ENCODE measurements at regions not wholly inside any gene's neighbourhood (a gene's known extent, or its start where the extent isn't known, plus 50 kb on each side); places are given as distances from the start of the nearest gene placed in this dataset.
A peak's percentile ranks its signal among the peaks of the same experiment; 100 is the strongest.

GRCh38 chr1:221470000-221470698 is 271.7 kb downstream of the DUSP10 start:
- Histone ChIP-seq H3K9me3 (ENCODE audit: control insufficient read depth, insufficient read depth, low read length) (no peaks in the 10 kb centered on the region), H3K27ac (ENCODE audit: low read depth, low read length) (no peak overlapping the region), H3K4me3 (ENCODE audit: low read depth, low read length) (no peak overlapping the region), H3K27me3 (ENCODE audit: control insufficient read depth, insufficient read depth, low read length) (no peaks in the 10 kb centered on the region)
- ChIA-PET POLR2A (no interaction called here), CTCF (no interaction called here)
- TF ChIP-seq CTCF (IDR thresholded peaks at IDR 0.05; ENCODE audit: low read depth, low read length) = no peak
- no peak for DNase-seq (ENCODE audit: low read depth, low spot score)

GRCh38 chr1:221473411-221473810 is 268.5 kb downstream of the DUSP10 start:
- CTCF ChIA-PET = no interaction called here

GRCh38 chr1:221477252-221477651 is 264.6 kb downstream of the DUSP10 start:
- Histone ChIP-seq H3K27me3 (ENCODE audit: control insufficient read depth, insufficient read depth, low read length) (no peaks in the 10 kb centered on the region), H3K4me3 (ENCODE audit: low read depth, low read length) (no peak overlapping the region), H3K9me3 (ENCODE audit: control insufficient read depth, insufficient read depth, low read length) (no peaks in the 10 kb centered on the region), H3K27ac (ENCODE audit: low read depth, low read length) (no peak overlapping the region)
- no peak for DNase-seq (ENCODE audit: low read depth, low spot score)
- CTCF ChIA-PET = interaction anchor here (0.5 to 4.8 kb wide), 27 partner anchors 9 to 1225 kb away, joined by 3 to 58 read pairs (median 3); partner anchors contain the start of gene DUSP10
- no peak for TF ChIP-seq CTCF (IDR thresholded peaks at IDR 0.05; ENCODE audit: low read depth, low read length)
- POLR2A ChIA-PET = interaction anchor here (3.2 kb wide), 1 partner anchor 264 kb away, joined by 13 read pairs; the partner anchor contains the start of gene DUSP10

More at GRCh38 chr1:221473411-221473810, 268.5 kb downstream of the DUSP10 start:
- Histone ChIP-seq H3K4me3 (ENCODE audit: low read depth, low read length) (no peak overlapping the region), H3K27ac (ENCODE audit: low read depth, low read length) (no peak overlapping the region), H3K27me3 (ENCODE audit: control insufficient read depth, insufficient read depth, low read length) (no peaks in the 10 kb centered on the region), H3K9me3 (ENCODE audit: control insufficient read depth, insufficient read depth, low read length) (no peaks in the 10 kb centered on the region)
- no peak for TF ChIP-seq CTCF (IDR thresholded peaks at IDR 0.05; ENCODE audit: low read depth, low read length)
- no peak for DNase-seq (ENCODE audit: low read depth, low spot score)
- POLR2A ChIA-PET = no interaction called here

- TF ChIP-seq CTCF (IDR thresholded peaks at IDR 0.05; ENCODE audit: low read depth, low read length) = peak; percentile 95
- Histone ChIP-seq H3K27me3 (ENCODE audit: control insufficient read depth, insufficient read depth, low read length) (no peaks in the 10 kb centered on the region), H3K9me3 (ENCODE audit: control insufficient read depth, insufficient read depth, low read length) (no peaks in the 10 kb centered on the region), H3K4me3 (ENCODE audit: low read depth, low read length) (no peak overlapping the region), H3K27ac (ENCODE audit: low read depth, low read length) (no peak overlapping the region)
- ChIA-PET POLR2A (interaction anchor here (3.2 kb wide), 1 partner anchor 263 kb away, joined by 13 read pairs; the partner anchor contains the start of gene DUSP10), CTCF (interaction anchor here (0.5 to 4.8 kb wide), 36 partner anchors 8 to 1226 kb away, joined by 3 to 58 read pairs (median 3); partner anchors contain the start of gene DUSP10)
- peak; percentile 66 for DNase-seq (ENCODE audit: low read depth, low spot score)
Measured at GRCh38 chr1:221478050-221478949, 263.6 kb downstream of the DUSP10 start.

All from AG04450 (cell line).